Lower leg skin (tissue), 4 donors: ENCODE measurements at regions not wholly inside any gene's neighbourhood (a gene's known extent, or its start where the extent isn't known, plus 50 kb on each side); places are given as distances from the start of the nearest gene placed in this dataset.
"Not testable (repeated sequence)": the region's sequence is repeated elsewhere in the genome, so short reads cannot be mapped to it uniquely, and the experiment has no call there.

Experiments
- DNase-seq, 2 donors: peaks; one replicate each; pipeline ENCODE4 v3.0.0-alpha.2; 2019; ENCODE audit warnings: low spot score in 2 of 2
- H3K4me3 ChIP-seq: fragments of 200-600 bp; sonication (generic); 2 replicates; pipeline ENCODE4 v1.5.1; 2017; ENCODE audit warnings: mild to moderate bottlenecking, low read depth; ENCODE audit not compliant: poor library complexity, severe bottlenecking
- POLR2A ChIP-seq, 2 donors: fragments of 450-650 bp; IDR thresholded peaks; one replicate each; pipeline ENCODE4 v1.6.1; 2016 to 2017; ENCODE audit warnings: antibody characterized with exemption in 2 of 2, mild to moderate bottlenecking in 1 of 2, moderate library complexity in 1 of 2
- WGBS, 2 donors: methylation state at CpG; one replicate each; pipeline ENCODE4 v1.1.5; 2018; 5-methylcytosine and 5-hydroxymethylcytosine counted together
- intact Hi-C: fragments of 100-400 bp; cut with DNase I; formaldehyde crosslinking; loops from one replicate; pipeline ENCODE4 v1.15.0; 2023; ENCODE audit warnings: low total_unique reads
- TF ChIP-seq, protein P1 (sequence below), 3 donors: fragments of 450-650 bp; IDR thresholded peaks; one replicate each; pipeline ENCODE4 v1.5.1; 2016; ENCODE audit warnings: antibody characterized with exemption in 3 of 3, mild to moderate bottlenecking in 3 of 3, moderate library complexity in 2 of 3

DNA sequence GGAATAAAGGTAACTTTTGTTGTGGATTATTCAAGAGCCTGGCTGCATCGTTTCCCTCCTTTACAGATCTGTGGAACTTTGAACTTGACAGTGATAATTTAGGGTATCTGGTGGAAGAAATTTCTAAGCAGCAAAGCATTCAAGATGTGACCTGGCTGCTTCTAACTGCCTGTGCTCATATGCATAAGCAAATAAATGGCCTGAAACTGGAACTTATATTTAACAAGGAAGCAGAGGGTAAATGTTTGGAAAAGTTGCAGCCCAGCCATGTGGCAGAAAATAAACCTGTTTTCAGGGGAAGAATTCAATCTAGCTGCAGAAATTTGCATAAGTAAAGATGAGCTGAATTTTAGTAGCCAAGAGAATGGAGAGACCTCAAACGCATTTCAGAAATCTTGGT, 173.5 kb downstream of the C6orf118 start:
- 87 to 89% methylated on average over 2 of the region's 2 CpGs for WGBS, 2 donors
- no peak for DNase-seq
- intact Hi-C loops = no loop called here
- no peak for TF ChIP-seq POLR2A (IDR thresholded peaks at IDR 0.05)
- TF ChIP-seq, protein P1, sequence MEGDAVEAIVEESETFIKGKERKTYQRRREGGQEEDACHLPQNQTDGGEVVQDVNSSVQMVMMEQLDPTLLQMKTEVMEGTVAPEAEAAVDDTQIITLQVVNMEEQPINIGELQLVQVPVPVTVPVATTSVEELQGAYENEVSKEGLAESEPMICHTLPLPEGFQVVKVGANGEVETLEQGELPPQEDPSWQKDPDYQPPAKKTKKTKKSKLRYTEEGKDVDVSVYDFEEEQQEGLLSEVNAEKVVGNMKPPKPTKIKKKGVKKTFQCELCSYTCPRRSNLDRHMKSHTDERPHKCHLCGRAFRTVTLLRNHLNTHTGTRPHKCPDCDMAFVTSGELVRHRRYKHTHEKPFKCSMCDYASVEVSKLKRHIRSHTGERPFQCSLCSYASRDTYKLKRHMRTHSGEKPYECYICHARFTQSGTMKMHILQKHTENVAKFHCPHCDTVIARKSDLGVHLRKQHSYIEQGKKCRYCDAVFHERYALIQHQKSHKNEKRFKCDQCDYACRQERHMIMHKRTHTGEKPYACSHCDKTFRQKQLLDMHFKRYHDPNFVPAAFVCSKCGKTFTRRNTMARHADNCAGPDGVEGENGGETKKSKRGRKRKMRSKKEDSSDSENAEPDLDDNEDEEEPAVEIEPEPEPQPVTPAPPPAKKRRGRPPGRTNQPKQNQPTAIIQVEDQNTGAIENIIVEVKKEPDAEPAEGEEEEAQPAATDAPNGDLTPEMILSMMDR (IDR thresholded peaks at IDR 0.05) = no peak
- no peak overlapping the region for H3K4me3 ChIP-seq

DNA sequence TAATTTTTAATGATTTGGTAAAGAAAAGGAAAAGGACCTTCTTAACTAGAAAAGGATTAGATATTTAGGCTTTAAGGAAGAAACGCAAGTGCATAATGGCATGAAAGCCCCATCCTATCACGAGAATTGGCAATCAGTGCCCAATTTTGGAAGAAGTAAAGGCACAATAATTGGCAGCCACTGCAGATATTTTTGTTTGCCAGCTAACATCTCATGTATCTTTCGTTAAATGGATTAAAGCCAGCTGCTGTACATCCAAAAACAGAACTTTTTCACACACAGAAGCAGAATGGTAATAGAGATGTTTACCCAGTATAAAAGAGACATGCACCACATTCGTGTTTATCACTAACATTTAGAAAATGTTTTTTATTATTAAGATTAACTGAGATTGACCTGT, 180.3 kb downstream of the C6orf118 start:
- DNase-seq = no peak
- TF ChIP-seq POLR2A (IDR thresholded peaks at IDR 0.05) = no peak
- TF ChIP-seq, protein P1 (IDR thresholded peaks at IDR 0.05) = no peak
- H3K4me3 ChIP-seq = no peak overlapping the region
- WGBS, 2 donors = 30 to 34% methylated on average over 4 of the region's 4 CpGs
- intact Hi-C loops = no loop called here

DNA sequence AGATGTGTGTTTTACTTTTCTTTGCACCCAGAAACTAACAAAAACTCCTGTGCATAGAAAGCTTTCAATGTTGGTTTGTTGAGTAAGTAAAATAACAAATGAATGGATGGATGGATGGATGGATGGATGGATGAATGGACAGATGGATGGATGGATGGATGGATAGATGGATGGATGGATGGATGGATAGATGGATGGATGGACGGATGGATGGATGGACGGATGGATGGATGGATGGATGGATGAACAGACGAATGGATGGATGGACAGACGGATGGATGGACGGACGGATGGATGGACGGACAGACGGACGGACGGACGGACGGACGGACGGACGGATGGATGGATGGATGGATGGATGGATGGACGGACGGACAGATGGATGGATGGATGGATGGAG, 181.7 kb downstream of the C6orf118 start:
- 67 to 74% methylated on average over 17 of the region's 17 CpGs for WGBS, 2 donors
- DNase-seq, intact Hi-C loops, H3K4me3 ChIP-seq: not testable (repeated sequence)

DNA sequence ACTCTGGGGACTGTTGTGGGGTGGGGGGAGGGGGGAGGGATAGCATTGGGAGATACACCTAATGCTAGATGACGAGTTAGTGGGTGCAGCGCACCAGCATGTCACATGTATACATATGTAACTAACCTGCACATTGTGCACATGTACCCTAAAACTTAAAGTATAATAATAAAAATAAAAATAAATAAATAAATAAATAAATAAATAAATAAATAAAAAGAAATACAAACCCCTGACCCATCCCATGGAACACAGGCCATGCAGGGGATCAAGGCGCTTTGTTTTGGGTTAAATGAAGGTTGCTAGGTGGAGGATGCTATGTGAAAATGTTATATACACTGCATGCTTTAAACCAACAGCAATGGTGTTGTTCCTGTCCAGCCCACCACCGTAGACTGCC, 184.7 kb downstream of the C6orf118 start:
- 63 to 92% methylated on average over 4 of the region's 4 CpGs for WGBS, 2 donors
- DNase-seq, H3K4me3 ChIP-seq, intact Hi-C loops: not testable (repeated sequence)

DNA sequence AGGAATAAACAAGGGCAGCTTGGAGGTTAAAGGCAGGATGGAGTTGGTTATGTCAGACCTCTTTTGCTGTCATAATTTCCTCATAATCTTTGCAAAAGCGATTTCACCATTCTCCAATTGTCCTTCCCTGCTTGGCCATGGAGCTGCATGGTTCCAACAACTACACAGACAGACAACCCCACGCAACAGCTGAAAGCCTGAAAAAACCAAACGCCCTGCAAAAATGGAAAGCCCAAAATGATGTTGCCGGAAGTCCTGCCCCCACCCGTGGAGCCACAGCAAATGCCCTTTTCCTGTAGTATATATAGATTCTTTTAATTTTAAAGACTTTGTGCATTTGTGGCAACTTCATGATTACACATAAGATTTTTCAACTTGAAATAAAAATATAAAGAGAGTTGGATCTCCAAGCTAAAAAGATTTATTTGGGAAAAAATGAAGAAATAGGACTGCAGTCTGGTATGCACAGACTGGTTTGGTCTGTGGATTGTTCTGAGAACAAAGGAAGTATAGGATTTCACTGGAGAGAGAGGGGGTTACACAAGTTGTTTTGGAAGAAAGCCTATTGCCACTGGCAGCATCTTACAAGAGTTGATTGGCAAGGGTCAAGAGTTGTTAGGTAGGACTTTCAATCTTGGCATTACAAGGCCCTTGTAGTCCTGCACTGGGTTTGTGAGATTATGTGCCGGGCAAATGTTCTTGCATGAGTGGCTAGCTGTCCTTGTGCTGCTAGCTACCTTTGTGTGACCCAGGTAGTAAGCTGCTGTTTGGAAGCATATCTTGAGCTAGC, 190.0 kb downstream of the C6orf118 start:
- no peak for DNase-seq
- no peak for TF ChIP-seq POLR2A (IDR thresholded peaks at IDR 0.05)
- TF ChIP-seq, protein P1 (IDR thresholded peaks at IDR 0.05) = no peak
- intact Hi-C loops = no loop called here
- H3K4me3 ChIP-seq = no peak overlapping the region
- 75 to 81% methylated on average over 6 of the region's 6 CpGs for WGBS, 2 donors

DNA sequence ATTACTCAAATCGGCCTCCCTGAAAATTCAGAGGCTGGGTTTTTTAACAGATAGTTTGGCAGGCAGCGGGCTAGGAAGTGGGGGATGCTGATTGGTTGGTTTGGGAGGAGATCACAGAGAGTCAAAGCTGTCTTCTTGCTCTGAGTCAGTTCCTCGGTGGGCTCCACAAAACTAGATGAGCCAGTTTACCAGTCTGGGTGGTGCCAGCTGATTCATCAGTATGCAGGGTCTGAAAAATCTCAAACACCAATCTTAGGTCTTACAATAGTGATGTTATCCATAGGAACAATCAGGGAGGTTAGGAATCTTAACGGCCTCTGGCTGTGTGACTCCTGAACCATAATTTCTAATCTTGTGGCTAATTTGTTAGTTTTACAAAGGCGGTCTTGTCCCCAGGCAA, 190.7 kb downstream of the C6orf118 start:
- no peak overlapping the region for H3K4me3 ChIP-seq
- no peak for TF ChIP-seq POLR2A (IDR thresholded peaks at IDR 0.05)
- TF ChIP-seq, protein P1 (IDR thresholded peaks at IDR 0.05) = no peak
- WGBS, 2 donors = 71 to 74% methylated on average over 5 of the region's 5 CpGs
- intact Hi-C loops = no loop called here
- no peak for DNase-seq

DNA sequence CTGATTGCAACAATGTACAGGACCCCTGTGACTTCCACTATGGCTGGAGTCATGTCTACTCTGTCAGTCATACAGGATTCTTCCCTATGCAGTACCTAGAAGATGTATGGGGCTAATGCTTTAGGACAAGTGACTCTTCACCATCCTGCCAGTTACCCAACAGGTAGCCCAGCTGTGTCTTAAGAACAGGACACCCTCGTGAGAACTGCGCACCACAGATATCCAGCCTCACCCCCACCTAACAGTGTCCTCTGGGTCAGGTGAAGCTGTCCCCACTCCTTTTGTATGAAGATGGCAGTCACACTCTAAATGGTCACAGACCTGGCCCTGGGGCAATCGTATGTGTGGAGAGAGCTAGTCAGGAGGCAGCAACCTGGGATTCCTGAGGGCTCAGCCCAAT, 191.6 kb downstream of the C6orf118 start:
- no peak overlapping the region for H3K4me3 ChIP-seq
- TF ChIP-seq POLR2A (IDR thresholded peaks at IDR 0.05) = no peak
- TF ChIP-seq, protein P1 (IDR thresholded peaks at IDR 0.05) = no peak
- intact Hi-C loops = no loop called here
- 88 to 97% methylated on average over 3 of the region's 3 CpGs for WGBS, 2 donors
- DNase-seq = no peak
